Right atrium auricular region (tissue), 2 donors: ENCODE measurements at regions not wholly inside any gene's neighbourhood (a gene's known extent, or its start where the extent isn't known, plus 50 kb on each side); places are given as distances from the start of the nearest gene placed in this dataset.
"Not testable (repeated sequence)": the region's sequence is repeated elsewhere in the genome, so short reads cannot be mapped to it uniquely, and the experiment has no call there.

ENCODE experiments used
- DNase-seq: peaks from one replicate; pipeline ENCODE4 v3.0.0-alpha.2; 2019; ENCODE audit warnings: low spot score
- H3K27ac ChIP-seq, 2 donors: fragments of 200-600 bp; sonication (generic); 1 replicate in 1 of 2; 2 replicates in 1 of 2; pipeline ENCODE4 v1.5.1; 2016 to 2019
- H3K27me3 ChIP-seq, 2 donors: fragments of 200-600 bp; sonication (generic); one replicate each; pipeline versions ENCODE4 v1.5.1 to v1.6.0; 2017 to 2019
- H3K36me3 ChIP-seq: fragments of 200-600 bp; sonication (generic); one replicate; pipeline ENCODE4 v1.5.1; 2016
- H3K4me1 ChIP-seq, 2 donors: fragments of 200-600 bp; sonication (generic); one replicate each; pipeline versions ENCODE4 v1.5.1 to v1.6.0; 2017 to 2019
- H3K4me3 ChIP-seq, 2 donors: fragments of 200-600 bp; sonication (generic); 1 replicate in 1 of 2; 2 replicates in 1 of 2; pipeline ENCODE4 v1.5.1; 2017 to 2019; ENCODE audit warnings: mild to moderate bottlenecking in 1 of 2, moderate library complexity in 1 of 2
- H3K9me3 ChIP-seq, 2 donors: fragments of 200-600 bp; sonication (generic); one replicate each; pipeline ENCODE4 v1.5.1; 2019
- TF ChIP-seq, protein P1 (sequence below), 2 donors: fragments of 200-600 bp; sonication (generic); IDR thresholded peaks; one replicate each; pipeline ENCODE4 v1.5.1; 2019; ENCODE audit warnings: antibody characterized with exemption in 2 of 2

DNA sequence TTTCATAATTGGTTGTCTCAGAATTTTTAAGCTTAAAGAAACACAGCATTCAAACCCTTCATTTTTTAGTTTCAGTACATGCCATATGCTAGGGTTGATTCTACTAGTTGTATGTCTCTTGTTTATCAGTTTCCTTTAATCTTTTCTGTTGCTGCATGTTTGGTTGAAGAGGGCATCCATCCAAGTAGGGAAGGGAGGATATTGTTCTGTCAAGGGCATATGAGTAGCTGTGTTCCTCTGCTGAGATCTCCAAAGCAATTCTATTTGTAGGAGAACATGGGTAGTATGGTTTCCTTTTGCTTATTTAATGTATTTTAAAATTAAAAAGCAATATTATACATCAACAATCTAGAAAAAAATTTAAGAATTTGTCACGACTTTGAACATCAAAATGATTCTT is 167.7 kb downstream of the FHIP1A start:
- H3K36me3 ChIP-seq: no peaks in the 10 kb centered on the region
- TF ChIP-seq, protein P1, sequence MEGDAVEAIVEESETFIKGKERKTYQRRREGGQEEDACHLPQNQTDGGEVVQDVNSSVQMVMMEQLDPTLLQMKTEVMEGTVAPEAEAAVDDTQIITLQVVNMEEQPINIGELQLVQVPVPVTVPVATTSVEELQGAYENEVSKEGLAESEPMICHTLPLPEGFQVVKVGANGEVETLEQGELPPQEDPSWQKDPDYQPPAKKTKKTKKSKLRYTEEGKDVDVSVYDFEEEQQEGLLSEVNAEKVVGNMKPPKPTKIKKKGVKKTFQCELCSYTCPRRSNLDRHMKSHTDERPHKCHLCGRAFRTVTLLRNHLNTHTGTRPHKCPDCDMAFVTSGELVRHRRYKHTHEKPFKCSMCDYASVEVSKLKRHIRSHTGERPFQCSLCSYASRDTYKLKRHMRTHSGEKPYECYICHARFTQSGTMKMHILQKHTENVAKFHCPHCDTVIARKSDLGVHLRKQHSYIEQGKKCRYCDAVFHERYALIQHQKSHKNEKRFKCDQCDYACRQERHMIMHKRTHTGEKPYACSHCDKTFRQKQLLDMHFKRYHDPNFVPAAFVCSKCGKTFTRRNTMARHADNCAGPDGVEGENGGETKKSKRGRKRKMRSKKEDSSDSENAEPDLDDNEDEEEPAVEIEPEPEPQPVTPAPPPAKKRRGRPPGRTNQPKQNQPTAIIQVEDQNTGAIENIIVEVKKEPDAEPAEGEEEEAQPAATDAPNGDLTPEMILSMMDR (IDR thresholded peaks at IDR 0.05): no peak

DNA sequence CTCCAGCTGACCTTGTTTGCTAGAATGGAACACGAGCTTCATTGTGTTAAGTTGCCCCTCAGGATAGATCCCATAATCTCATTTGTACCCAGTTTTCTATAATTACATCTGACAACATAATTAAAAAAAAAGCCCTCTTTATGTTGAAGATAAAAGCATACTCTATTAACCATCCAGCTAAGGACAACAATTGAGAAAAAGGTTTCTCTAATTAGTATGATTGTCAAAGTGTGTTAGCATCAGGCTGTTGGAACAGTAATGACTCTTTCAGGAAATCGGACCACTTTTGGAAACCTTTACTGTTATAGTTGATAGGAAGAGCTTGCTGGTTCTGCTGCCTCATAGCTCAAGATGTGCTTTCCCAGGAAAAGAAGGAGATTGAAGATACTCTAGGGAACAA is 172.6 kb downstream of the FHIP1A start:
- no peaks in the 10 kb centered on the region for H3K27me3 ChIP-seq
- H3K4me3 ChIP-seq: no peak overlapping the region
- TF ChIP-seq, protein P1 (IDR thresholded peaks at IDR 0.05): no peak
- H3K4me1 ChIP-seq: no peaks in the 10 kb centered on the region
- DNase-seq: no peak
- H3K9me3 ChIP-seq: no peaks in the 10 kb centered on the region
- H3K36me3 ChIP-seq: no peaks in the 10 kb centered on the region
- H3K27ac ChIP-seq: no peak overlapping the region

More for the DNA sequence above, 167.7 kb downstream of the FHIP1A start:
- no peak overlapping the region for H3K27ac ChIP-seq
- no peak overlapping the region for H3K4me3 ChIP-seq
- no peaks in the 10 kb centered on the region for H3K9me3 ChIP-seq
- no peaks in the 10 kb centered on the region for H3K27me3 ChIP-seq
- H3K4me1 ChIP-seq: no peaks in the 10 kb centered on the region
- DNase-seq: no peak

DNA sequence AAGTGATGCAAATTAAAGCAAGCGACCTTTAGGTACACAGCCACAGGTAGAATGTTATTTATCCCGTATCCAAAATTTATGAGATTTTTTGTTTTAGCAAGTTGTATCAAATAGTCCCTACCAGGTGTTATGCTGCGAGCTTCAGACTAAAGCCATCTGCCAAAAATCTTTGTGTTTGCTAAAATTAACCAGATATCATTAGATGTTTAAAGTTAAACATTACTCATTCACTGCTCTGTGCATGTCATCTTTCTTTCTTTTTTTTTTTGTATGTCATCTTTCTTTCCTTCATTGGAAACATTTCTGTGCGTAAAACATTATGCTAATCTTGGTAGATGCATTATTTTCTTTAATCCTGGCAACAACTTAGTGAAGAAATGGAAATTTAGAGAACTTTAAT is 173.1 kb downstream of the FHIP1A start:
- no peak overlapping the region for H3K27ac ChIP-seq
- H3K36me3 ChIP-seq: no peaks in the 10 kb centered on the region
- no peak for DNase-seq
- TF ChIP-seq, protein P1 (IDR thresholded peaks at IDR 0.05): no peak
- H3K4me1 ChIP-seq: no peaks in the 10 kb centered on the region
- no peaks in the 10 kb centered on the region for H3K9me3 ChIP-seq
- no peaks in the 10 kb centered on the region for H3K27me3 ChIP-seq
- H3K4me3 ChIP-seq: no peak overlapping the region

DNA sequence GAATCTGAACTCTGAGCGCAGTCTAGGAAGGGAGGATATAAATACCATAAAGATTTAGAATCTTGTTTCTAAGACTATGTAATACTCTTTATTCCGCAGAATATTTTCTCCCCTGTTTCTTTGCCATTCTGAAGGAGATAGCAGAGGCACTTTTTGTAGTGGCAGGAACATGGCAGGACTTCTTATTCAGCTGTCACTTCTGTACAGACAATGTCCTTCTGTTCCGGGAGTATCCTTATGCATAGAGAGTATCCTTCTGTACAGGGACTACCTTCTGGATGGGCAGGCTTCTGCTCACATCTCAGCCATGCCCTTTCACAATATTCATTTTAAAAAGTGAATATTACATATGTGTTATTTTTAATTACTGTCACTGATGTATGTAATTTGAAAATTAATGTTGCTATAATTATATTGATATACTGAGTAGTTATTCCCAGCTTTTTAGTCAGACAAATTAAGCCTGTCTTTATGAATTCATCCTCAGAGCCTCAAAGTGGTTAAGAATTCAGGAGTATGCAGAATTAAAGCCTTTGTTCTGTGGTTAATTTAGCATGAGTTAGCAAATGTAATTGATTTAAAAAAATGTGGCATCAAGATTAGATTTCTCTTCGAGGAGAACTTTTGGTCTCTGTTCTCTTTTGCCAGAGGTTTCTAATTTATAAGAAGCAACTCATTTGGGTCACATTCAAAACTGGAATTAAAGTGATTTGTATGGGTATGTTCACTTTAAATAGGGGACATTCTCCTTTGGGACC is 174.4 kb downstream of the FHIP1A start:
- Histone ChIP-seq H3K27ac (no peak overlapping the region), H3K27me3 (no peaks in the 10 kb centered on the region), H3K4me3 (no peak overlapping the region), H3K36me3 (no peaks in the 10 kb centered on the region), H3K4me1 (no peaks in the 10 kb centered on the region), H3K9me3 (no peaks in the 10 kb centered on the region)
- TF ChIP-seq, protein P1 (IDR thresholded peaks at IDR 0.05): no peak
- no peak for DNase-seq

DNA sequence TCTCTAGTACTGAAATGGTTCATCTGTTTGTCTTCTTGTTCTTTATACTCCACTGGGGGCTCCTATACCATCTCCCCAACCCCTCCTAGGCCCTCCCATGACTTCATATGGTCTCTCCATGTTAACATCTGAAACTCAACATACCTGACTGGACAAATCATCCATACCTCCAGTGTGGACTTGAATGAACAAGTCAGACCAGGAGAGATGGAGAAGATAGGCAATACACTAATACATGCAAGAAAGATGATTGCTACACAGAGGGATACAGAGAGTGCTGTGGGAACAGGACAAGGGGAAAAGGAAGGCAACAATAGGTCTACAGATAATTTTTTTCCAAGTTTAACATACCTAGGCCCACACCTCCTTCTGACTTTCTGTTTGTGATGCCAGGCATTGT is 175.1 kb downstream of the FHIP1A start:
- H3K27me3 ChIP-seq: no peaks in the 10 kb centered on the region
- TF ChIP-seq, protein P1 (IDR thresholded peaks at IDR 0.05): no peak
- no peak overlapping the region for H3K27ac ChIP-seq
- H3K4me1 ChIP-seq: no peaks in the 10 kb centered on the region
- no peaks in the 10 kb centered on the region for H3K36me3 ChIP-seq
- no peak for DNase-seq
- H3K9me3 ChIP-seq: no peaks in the 10 kb centered on the region
- H3K4me3 ChIP-seq: no peak overlapping the region

DNA sequence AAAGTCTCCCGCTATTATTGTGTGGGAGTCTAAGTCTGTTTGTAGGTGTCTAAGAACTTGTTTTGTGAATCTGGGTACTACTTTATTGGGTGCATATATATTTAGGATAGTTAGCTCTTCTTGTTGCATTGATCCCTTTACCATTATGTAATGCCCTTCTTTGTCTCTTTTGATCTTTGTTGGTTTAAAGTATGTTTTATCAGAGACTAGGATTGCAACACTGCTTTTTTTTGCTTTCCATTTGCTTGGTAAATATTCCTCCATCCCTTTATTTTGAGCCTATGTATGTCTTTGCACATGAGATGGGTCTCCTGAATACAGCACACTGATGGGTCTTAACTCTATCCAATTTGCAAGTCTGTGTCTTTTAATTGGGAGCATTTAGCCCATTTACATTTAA is 165.2 kb downstream of the GATB start:
- H3K27me3 ChIP-seq, H3K27ac ChIP-seq, H3K36me3 ChIP-seq, H3K4me3 ChIP-seq, DNase-seq, H3K9me3 ChIP-seq, H3K4me1 ChIP-seq: not testable (repeated sequence)

DNA sequence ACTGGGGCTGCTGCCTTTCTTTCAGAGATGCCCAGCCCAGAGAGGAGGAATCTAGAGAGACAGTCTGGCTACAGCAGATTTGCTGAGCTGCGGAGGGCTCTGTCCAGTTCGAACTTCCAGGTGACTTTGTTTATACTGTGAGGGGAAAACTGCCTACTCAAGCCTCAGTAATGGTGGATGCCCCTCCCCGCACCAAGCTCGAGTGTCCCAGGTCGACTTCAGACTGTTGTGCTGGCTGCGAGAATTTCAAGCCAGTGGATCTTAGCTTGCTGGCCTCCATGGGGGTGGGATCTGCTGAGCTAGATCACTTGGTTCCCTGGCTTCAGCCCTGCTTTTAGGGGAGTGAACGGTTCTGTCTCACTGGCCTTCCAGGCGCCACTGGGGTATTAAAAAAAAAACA is 163.1 kb downstream of the GATB start:
- not testable (repeated sequence) for H3K27ac ChIP-seq, H3K36me3 ChIP-seq, H3K27me3 ChIP-seq, DNase-seq, H3K4me1 ChIP-seq, H3K4me3 ChIP-seq, H3K9me3 ChIP-seq
